HG02870 (cell line): ENCODE measurements at regions not wholly inside any gene's neighbourhood (a gene's known extent, or its start where the extent isn't known, plus 50 kb on each side); places are given as distances from the start of the nearest gene placed in this dataset.

Source experiments
- ATAC-seq: cut with Tn5 transposase; IDR thresholded peaks from one replicate; pipeline ENCODE4 v1.9.1; 2021; ENCODE audit warnings: mild to moderate bottlenecking, moderate library complexity; ENCODE audit not compliant: unreplicated experiment

- no peak for ATAC-seq
These were observed 84.4 kb upstream of the RAD23B start for GRCh38 chr9:107198718-107199117.

GRCh38 chr9:107208121-107208520 lies 75.0 kb upstream of the RAD23B start:
- no peak for ATAC-seq

- no peak for ATAC-seq
These were observed 72.3 kb upstream of the RAD23B start for GRCh38 chr9:107210775-107211174.

GRCh38 chr9:107211284-107211923 lies 71.7 kb upstream of the RAD23B start:
- ATAC-seq: no peak

- ATAC-seq: no peak
These were observed 70.5 kb upstream of the RAD23B start for GRCh38 chr9:107212613-107213012.

- peak; percentile 13 for ATAC-seq
These were observed 70.0 kb upstream of the RAD23B start for GRCh38 chr9:107213080-107213479.

GRCh38 chr9:107213561-107214028 lies 69.5 kb upstream of the RAD23B start:
- peak; percentile 99 for ATAC-seq

- no peak for ATAC-seq
These were observed 68.7 kb upstream of the RAD23B start for GRCh38 chr9:107214381-107214780.

- no peak for ATAC-seq
These were observed 68.2 kb upstream of the RAD23B start for GRCh38 chr9:107214915-107215314.

GRCh38 chr9:107215381-107215780 lies 67.7 kb upstream of the RAD23B start:
- no peak for ATAC-seq

- no peak for ATAC-seq
These were observed 66.8 kb upstream of the RAD23B start for GRCh38 chr9:107216329-107216728.

GRCh38 chr9:107218829-107219485 lies 64.1 kb upstream of the RAD23B start:
- peak; percentile 63 for ATAC-seq

- ATAC-seq: peak; percentile 42
These were observed 63.5 kb upstream of the RAD23B start for GRCh38 chr9:107219486-107220077.

GRCh38 chr9:107221321-107221720 lies 61.8 kb upstream of the RAD23B start:
- ATAC-seq: no peak

GRCh38 chr9:107222020-107222522 lies 61.0 kb upstream of the RAD23B start:
- ATAC-seq: no peak

- no peak for ATAC-seq
These were observed 59.7 kb upstream of the RAD23B start for GRCh38 chr9:107223381-107223780.

- ATAC-seq: no peak
These were observed 58.8 kb upstream of the RAD23B start for GRCh38 chr9:107224252-107224651.

- no peak for ATAC-seq
These were observed 56.7 kb upstream of the RAD23B start for GRCh38 chr9:107226421-107226820.

GRCh38 chr9:107227774-107228173 lies 55.3 kb upstream of the RAD23B start:
- ATAC-seq: no peak

GRCh38 chr9:107228496-107229039 lies 54.5 kb upstream of the RAD23B start:
- no peak for ATAC-seq

- no peak for ATAC-seq
These were observed 53.8 kb upstream of the RAD23B start for GRCh38 chr9:107229241-107229741.
